Activated CD4-positive, alpha-beta memory T cell treated with anti-CD3 and anti-CD28 coated beads, Interleukin-2, amount 10 ng/mL, durations not matched to agents 7 days and 5 days (primary cell): ENCODE measurements at regions not wholly inside any gene's neighbourhood (a gene's known extent, or its start where the extent isn't known, plus 50 kb on each side); places are given as distances from the start of the nearest gene placed in this dataset.

ENCODE experiments used
- CTCF ChIA-PET: fragments of 350-600 bp; sonication (Branson Sonifier 250); formaldehyde crosslinking; loops from one replicate; lab custom pipeline; 2021; ENCODE audit warnings: antibody characterized with exemption, inconsistent platforms; lab: Charles Lee
- POLR2A ChIA-PET: fragments of 350-600 bp; sonication (Branson Sonifier 250); formaldehyde crosslinking; loops from one replicate; lab custom pipeline; 2021; ENCODE audit warnings: antibody characterized with exemption; lab: Charles Lee
- DNase-seq: peaks from one replicate; pipeline ENCODE4 v3.0.0-alpha.2; 2020
- H3K27ac Mint-ChIP-seq: one replicate; pipeline ENCODE4 v1.8.0; 2021; ENCODE audit warnings: mild to moderate bottlenecking, mixed read lengths
- H3K27me3 Mint-ChIP-seq: one replicate; pipeline ENCODE4 v1.8.0; 2021; ENCODE audit warnings: mixed read lengths
- H3K36me3 Mint-ChIP-seq: one replicate; pipeline ENCODE4 v1.8.0; 2021; ENCODE audit warnings: low read depth, mixed read lengths
- H3K4me1 Mint-ChIP-seq: one replicate; pipeline ENCODE4 v1.8.0; 2021; ENCODE audit warnings: mixed read lengths
- H3K4me3 Mint-ChIP-seq: one replicate; pipeline ENCODE4 v1.8.0; 2021; ENCODE audit warnings: mild to moderate bottlenecking, mixed read lengths
- H3K9me3 Mint-ChIP-seq: one replicate; pipeline ENCODE4 v1.8.0; 2021; ENCODE audit warnings: mixed read lengths

DNA sequence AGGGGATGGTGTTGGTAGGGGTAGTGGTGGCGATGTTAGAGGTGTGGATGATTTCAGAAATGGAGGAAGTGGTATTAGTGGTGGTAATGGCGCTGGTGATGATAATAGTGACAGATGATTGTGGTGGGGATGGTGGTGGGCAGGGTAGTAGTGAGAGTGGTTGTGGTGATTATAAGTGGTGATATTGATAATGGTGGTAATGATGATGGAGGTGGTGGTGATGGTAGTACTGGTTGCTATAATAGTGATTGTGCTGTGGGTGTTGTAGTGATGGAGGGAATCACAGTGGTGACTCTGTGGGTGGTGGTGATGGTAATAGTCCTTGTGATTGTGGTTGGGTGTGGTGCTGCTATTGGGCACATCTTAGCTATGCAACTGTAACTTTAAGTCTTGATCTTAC is 61.6 kb upstream of the TBX20 start:
- Mint-ChIP-seq H3K4me1 (no peaks in the 10 kb centered on the region), H3K36me3 (no peaks in the 10 kb centered on the region), H3K4me3 (no peak overlapping the region), H3K27ac (no peak overlapping the region), H3K9me3 (no peaks in the 10 kb centered on the region), H3K27me3 (no peaks in the 10 kb centered on the region)
- POLR2A ChIA-PET = no interaction called here
- no peak for DNase-seq
- CTCF ChIA-PET = no interaction called here

DNA sequence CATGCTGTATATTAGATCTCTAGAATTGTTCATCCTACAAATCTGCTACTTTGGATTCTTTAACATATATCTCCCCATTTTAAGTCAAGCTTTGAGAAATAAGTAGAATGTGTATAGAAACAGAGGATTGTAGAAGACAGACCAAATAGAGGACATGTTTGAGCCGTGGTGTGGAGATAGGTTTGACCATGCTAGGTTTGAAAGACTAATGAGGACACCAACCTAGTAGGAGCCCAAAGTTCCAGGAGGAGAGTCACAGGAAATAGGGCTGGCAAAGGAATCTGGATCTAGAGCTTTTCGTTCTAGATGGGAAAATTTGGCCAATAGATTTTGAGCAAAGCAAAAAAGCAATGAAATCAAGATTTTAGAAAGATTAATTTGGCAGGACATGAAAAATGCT is 60.5 kb upstream of the TBX20 start:
- no peaks in the 10 kb centered on the region for H3K9me3 Mint-ChIP-seq
- ChIA-PET POLR2A (no interaction called here), CTCF (no interaction called here)
- H3K27ac Mint-ChIP-seq = no peak overlapping the region
- no peak for DNase-seq
- H3K27me3 Mint-ChIP-seq = no peaks in the 10 kb centered on the region
- no peaks in the 10 kb centered on the region for H3K36me3 Mint-ChIP-seq
- H3K4me1 Mint-ChIP-seq = no peaks in the 10 kb centered on the region
- no peak overlapping the region for H3K4me3 Mint-ChIP-seq

DNA sequence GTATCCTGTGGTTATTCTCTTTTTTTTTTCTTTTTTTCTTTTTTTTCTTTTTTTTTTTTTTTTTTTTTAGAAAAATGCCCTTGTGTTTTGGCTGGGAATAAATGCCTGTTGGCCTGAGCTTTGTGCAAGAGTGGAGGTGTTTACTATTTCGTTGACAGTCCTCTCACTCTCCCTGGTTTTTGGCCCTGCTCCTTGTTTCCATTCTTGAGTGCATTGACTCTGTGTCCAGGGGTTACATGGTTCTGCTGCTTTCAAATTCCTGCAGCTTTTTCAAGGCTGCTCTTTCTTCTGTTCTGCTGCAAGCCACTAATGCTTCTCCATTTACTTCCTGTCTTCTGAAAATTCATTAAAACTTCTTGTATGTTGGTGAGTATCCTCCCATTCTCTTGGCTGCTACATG is 59.7 kb upstream of the TBX20 start:
- Mint-ChIP-seq H3K36me3 (no peaks in the 10 kb centered on the region), H3K27ac (no peak overlapping the region), H3K4me1 (no peaks in the 10 kb centered on the region), H3K9me3 (no peaks in the 10 kb centered on the region), H3K4me3 (no peak overlapping the region), H3K27me3 (no peaks in the 10 kb centered on the region)
- CTCF ChIA-PET = interaction anchor here (0.7 kb wide), 1 partner anchor 1482 kb away, joined by 4 read pairs; no protein-coding TSS in a partner anchor
- POLR2A ChIA-PET = no interaction called here
- DNase-seq = no peak
